ENCODE measurements at regions not wholly inside any gene's neighbourhood (a gene's known extent, or its start where the extent isn't known, plus 50 kb on each side); places are given as distances from the start of the nearest gene placed in this dataset.

- no peak for DNase-seq (ENCODE audit: low read depth in 2 of 3, low spot score in 2 of 3)
These were observed 74.0 kb upstream of the THY1 start for GRCh38 chr11:119496997-119497396.

- DNase-seq (ENCODE audit: low read depth in 2 of 3, low spot score in 2 of 3) = no peak
These were observed 73.5 kb upstream of the THY1 start for GRCh38 chr11:119496469-119496868.

- peak in 2 of 3 donors; percentile 6 to 41 for DNase-seq (ENCODE audit: low read depth in 2 of 3, low spot score in 2 of 3)
These were observed 70.7 kb upstream of the THY1 start for GRCh38 chr11:119493712-119494111.

GRCh38 chr11:119491753-119492510, 69.0 kb upstream of the THY1 start:
- DNase-seq (ENCODE audit: low read depth in 2 of 3, low spot score in 2 of 3) = peak in 1 of 3 donors; percentile 10

- no peak for DNase-seq (ENCODE audit: low read depth in 2 of 3, low spot score in 2 of 3)
These were observed 67.5 kb upstream of the THY1 start for GRCh38 chr11:119490253-119491006.

GRCh38 chr11:119489087-119489486, 66.1 kb upstream of the THY1 start:
- no peak for DNase-seq (ENCODE audit: low read depth in 2 of 3, low spot score in 2 of 3)

- DNase-seq (ENCODE audit: low read depth in 2 of 3, low spot score in 2 of 3) = no peak
These were observed 65.5 kb upstream of the THY1 start for GRCh38 chr11:119488256-119488995.

GRCh38 chr11:119486691-119487259, 63.8 kb upstream of the THY1 start:
- no peak for DNase-seq (ENCODE audit: low read depth in 2 of 3, low spot score in 2 of 3)

GRCh38 chr11:119486016-119486415, 63.0 kb upstream of the THY1 start:
- no peak for DNase-seq (ENCODE audit: low read depth in 2 of 3, low spot score in 2 of 3)

- no peak for DNase-seq (ENCODE audit: low read depth in 2 of 3, low spot score in 2 of 3)
These were observed 62.0 kb upstream of the THY1 start for GRCh38 chr11:119484741-119485605.

- DNase-seq (ENCODE audit: low read depth in 2 of 3, low spot score in 2 of 3) = no peak
These were observed 61.0 kb upstream of the THY1 start for GRCh38 chr11:119483881-119484371.

GRCh38 chr11:119483341-119483880, 60.4 kb upstream of the THY1 start:
- no peak for DNase-seq (ENCODE audit: low read depth in 2 of 3, low spot score in 2 of 3)

- DNase-seq (ENCODE audit: low read depth in 2 of 3, low spot score in 2 of 3) = no peak
These were observed 59.6 kb upstream of the THY1 start for GRCh38 chr11:119482521-119483011.

- no peak for DNase-seq (ENCODE audit: low read depth in 2 of 3, low spot score in 2 of 3)
These were observed 58.9 kb upstream of the THY1 start for GRCh38 chr11:119481667-119482400.

- peak; percentile 25 to 63 (median 57) for DNase-seq (ENCODE audit: low read depth in 2 of 3, low spot score in 2 of 3)
These were observed 58.2 kb upstream of the THY1 start for GRCh38 chr11:119481021-119481666.

GRCh38 chr11:119480380-119481020, 57.5 kb upstream of the THY1 start:
- no peak for DNase-seq (ENCODE audit: low read depth in 2 of 3, low spot score in 2 of 3)

- peak in 1 of 3 donors; percentile 28 for DNase-seq (ENCODE audit: low read depth in 2 of 3, low spot score in 2 of 3)
These were observed 56.8 kb upstream of the THY1 start for GRCh38 chr11:119479685-119480275.

Measured in hematopoietic multipotent progenitor cell (in vitro differentiated cells).